Panc1 (cell line): ENCODE measurements at regions not wholly inside any gene's neighbourhood (a gene's known extent, or its start where the extent isn't known, plus 50 kb on each side); places are given as distances from the start of the nearest gene placed in this dataset.

Experiments
- ATAC-seq: fragments of 200-7000 bp; cut with Tn5 transposase; 2 replicates; pipeline ENCODE4 v1.9.1; 2020; ENCODE audit warnings: mild to moderate bottlenecking, moderate library complexity
- BruUV-seq: library from RNA; stranded (reverse); fragments of 400-500 nt; replicated peaks from 2 replicates; lab custom pipeline; 2021; lab: Mats Ljungman, UMichigan
- CTCF ChIA-PET: fragments of 300-600 bp; sonication (Branson Sonifier 250); formaldehyde crosslinking; loops from one replicate; lab custom pipeline; 2022; ENCODE audit warnings: antibody characterized with exemption; lab: Charles Lee
- POLR2A ChIA-PET: fragments of 300-600 bp; sonication (Branson Sonifier 250); formaldehyde crosslinking; loops from one replicate; lab custom pipeline; 2022; ENCODE audit warnings: antibody characterized with exemption; lab: Charles Lee
- DNase-seq: peaks from one replicate; pipeline ENCODE4 v3.0.0-alpha.2; 2010; ENCODE audit warnings: low read depth, low spot score
- H3K27ac ChIP-seq: 2 replicates; pipeline ENCODE4 v1.5.1; 2011; ENCODE audit warnings: mild to moderate bottlenecking, low read length, inconsistent platforms
- H3K27me3 ChIP-seq: fragments of 200-500 bp; sonication (Bioruptor generic); 2 replicates; pipeline ENCODE4 v1.6.0; 2014; ENCODE audit warnings: low read length, inconsistent platforms; ENCODE audit not compliant: control insufficient read depth, insufficient read depth
- H3K36me3 ChIP-seq: fragments of 200-500 bp; sonication (Bioruptor generic); 2 replicates; pipeline ENCODE4 v1.5.1; 2014; ENCODE audit warnings: inconsistent platforms, mild to moderate bottlenecking, low read length, moderate library complexity; ENCODE audit not compliant: control insufficient read depth, insufficient read depth
- H3K4me1 ChIP-seq: 2 replicates; pipeline ENCODE4 v1.5.1; 2011; ENCODE audit warnings: inconsistent platforms, mild to moderate bottlenecking, low read length, moderate library complexity; ENCODE audit not compliant: control insufficient read depth, insufficient read depth
- H3K4me3 ChIP-seq, 2 experiments: 2 replicates each; pipeline ENCODE4 v1.5.1; 2011 to 2012; ENCODE audit warnings: low read depth in 2 of 2, low read length in 2 of 2, mild to moderate bottlenecking in 2 of 2, inconsistent platforms in 1 of 2, moderate library complexity in 1 of 2
- H3K9me3 ChIP-seq: fragments of 200-500 bp; sonication (Bioruptor generic); 2 replicates; pipeline ENCODE4 v1.5.1; 2014; ENCODE audit warnings: low read depth, mild to moderate bottlenecking, inconsistent platforms, low read length, moderate library complexity; ENCODE audit not compliant: control insufficient read depth, insufficient read depth
- POLR2AphosphoS5 ChIP-seq: IDR thresholded peaks from 2 replicates; pipeline ENCODE4 v1.6.1; 2012; ENCODE audit warnings: mild to moderate bottlenecking, low read depth, low read length, moderate library complexity
- REST ChIP-seq, 2 experiments: IDR thresholded peaks; 2 replicates each; pipeline ENCODE4 v1.6.1; 2011 to 2012; ENCODE audit warnings: low read depth in 2 of 2, control low read depth in 1 of 2, low read length in 1 of 2, mild to moderate bottlenecking in 1 of 2, moderate library complexity in 1 of 2; ENCODE audit not compliant: insufficient read depth in 1 of 2
- SIN3A ChIP-seq: IDR thresholded peaks from 2 replicates; pipeline ENCODE4 v1.6.1; 2012; ENCODE audit warnings: low read depth, mild to moderate bottlenecking, low read length, moderate library complexity, borderline replicate concordance; ENCODE audit not compliant: insufficient read depth
- TCF7L2 ChIP-seq: IDR thresholded peaks from 2 replicates; pipeline ENCODE4 v1.6.1; 2011; ENCODE audit warnings: mild to moderate bottlenecking, low read depth, low read length, inconsistent platforms
- in situ Hi-C: cut with HindIII; loops from 2 replicates; pipeline ENCODE4 v1.10.0; 2016; ENCODE audit warnings: low sequenced_read_pairs, low pct_unique_long_range_greater_than_20kb
- intact Hi-C: fragments of 100-400 bp; cut with micrococcal nuclease; formaldehyde crosslinking; loops from one replicate; pipeline ENCODE4 v1.10.0; 2022; ENCODE audit not compliant: unreplicated experiment
- TF ChIP-seq, protein P1 (sequence below): fragments of 450-650 bp; IDR thresholded peaks from 2 replicates; pipeline ENCODE4 v1.5.1; 2017; ENCODE audit warnings: mild to moderate bottlenecking

- H3K9me3 ChIP-seq = no peaks in the 10 kb centered on the region
- TF ChIP-seq, protein P1, sequence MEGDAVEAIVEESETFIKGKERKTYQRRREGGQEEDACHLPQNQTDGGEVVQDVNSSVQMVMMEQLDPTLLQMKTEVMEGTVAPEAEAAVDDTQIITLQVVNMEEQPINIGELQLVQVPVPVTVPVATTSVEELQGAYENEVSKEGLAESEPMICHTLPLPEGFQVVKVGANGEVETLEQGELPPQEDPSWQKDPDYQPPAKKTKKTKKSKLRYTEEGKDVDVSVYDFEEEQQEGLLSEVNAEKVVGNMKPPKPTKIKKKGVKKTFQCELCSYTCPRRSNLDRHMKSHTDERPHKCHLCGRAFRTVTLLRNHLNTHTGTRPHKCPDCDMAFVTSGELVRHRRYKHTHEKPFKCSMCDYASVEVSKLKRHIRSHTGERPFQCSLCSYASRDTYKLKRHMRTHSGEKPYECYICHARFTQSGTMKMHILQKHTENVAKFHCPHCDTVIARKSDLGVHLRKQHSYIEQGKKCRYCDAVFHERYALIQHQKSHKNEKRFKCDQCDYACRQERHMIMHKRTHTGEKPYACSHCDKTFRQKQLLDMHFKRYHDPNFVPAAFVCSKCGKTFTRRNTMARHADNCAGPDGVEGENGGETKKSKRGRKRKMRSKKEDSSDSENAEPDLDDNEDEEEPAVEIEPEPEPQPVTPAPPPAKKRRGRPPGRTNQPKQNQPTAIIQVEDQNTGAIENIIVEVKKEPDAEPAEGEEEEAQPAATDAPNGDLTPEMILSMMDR = no peak
- no peak for TF ChIP-seq SIN3A
- ChIA-PET CTCF (no interaction called here), POLR2A (no interaction called here)
- no peaks in the 10 kb centered on the region for H3K27me3 ChIP-seq
- H3K4me3 ChIP-seq = no peak overlapping the region
- in situ Hi-C loops = no loop called here
- no peak for DNase-seq
- no peaks in the 10 kb centered on the region for H3K4me1 ChIP-seq
- intact Hi-C loops = no loop called here
- H3K27ac ChIP-seq = no peak overlapping the region
- ATAC-seq = no peak
- BruUV-seq = no TSS peak
- no peaks in the 10 kb centered on the region for H3K36me3 ChIP-seq
Observed at GRCh38 chr13:80754441-80754840, 413.5 kb upstream of the SPRY2 start.

GRCh38 chr13:80753866-80754265 lies 412.9 kb upstream of the SPRY2 start:
- no peak overlapping the region for H3K4me3 ChIP-seq
- H3K27me3 ChIP-seq = no peaks in the 10 kb centered on the region
- DNase-seq = no peak
- no peaks in the 10 kb centered on the region for H3K36me3 ChIP-seq
- H3K9me3 ChIP-seq = no peaks in the 10 kb centered on the region
- POLR2A ChIA-PET = no interaction called here
- TF ChIP-seq REST (IDR thresholded peaks at IDR 0.05; ENCODE audit: insufficient read depth in 1 of 2, low read depth in 2 of 2, low read length in 1 of 2) = no peak
- TF ChIP-seq TCF7L2 = no peak
- TF ChIP-seq SIN3A = no peak
- no peak for TF ChIP-seq POLR2AphosphoS5
- TF ChIP-seq, protein P1 = no peak
- BruUV-seq = no TSS peak
- H3K4me1 ChIP-seq = no peaks in the 10 kb centered on the region
- in situ Hi-C loops = no loop called here
- H3K27ac ChIP-seq = no peak overlapping the region
- intact Hi-C loops = no loop called here
- ATAC-seq = no peak
- CTCF ChIA-PET = no interaction called here

DNA sequence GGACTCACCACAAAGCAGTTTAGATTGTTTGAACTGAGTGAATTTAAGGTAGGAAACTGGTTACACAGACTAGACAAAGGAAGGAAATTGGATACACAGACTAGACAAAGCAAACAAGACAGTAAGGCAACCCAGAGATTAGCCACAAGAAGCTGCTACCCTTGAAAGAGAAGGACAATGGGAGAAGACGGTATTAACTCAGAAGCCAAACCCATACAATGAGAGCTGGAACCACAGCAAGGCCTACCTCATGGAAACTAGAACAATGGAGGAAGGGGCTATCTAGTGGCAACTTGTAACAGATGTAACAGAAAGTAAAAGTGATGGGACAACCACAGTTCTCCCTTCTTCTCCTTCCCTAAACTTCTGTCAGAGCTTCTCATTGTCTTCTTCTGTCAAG lies 410.9 kb upstream of the SPRY2 start:
- Histone ChIP-seq H3K27ac (no peak overlapping the region), H3K4me3 (no peak overlapping the region), H3K4me1 (no peaks in the 10 kb centered on the region), H3K36me3 (no peaks in the 10 kb centered on the region), H3K9me3 (no peaks in the 10 kb centered on the region), H3K27me3 (no peaks in the 10 kb centered on the region)
- in situ Hi-C loops = no loop called here
- CTCF ChIA-PET = no interaction called here
- TF ChIP-seq TCF7L2 = no peak
- TF ChIP-seq POLR2AphosphoS5 = no peak
- TF ChIP-seq, protein P1 = no peak
- no peak for TF ChIP-seq REST (IDR thresholded peaks at IDR 0.05; ENCODE audit: insufficient read depth in 1 of 2, low read depth in 2 of 2, low read length in 1 of 2)
- TF ChIP-seq SIN3A = no peak
- ATAC-seq = no peak
- BruUV-seq = no TSS peak
- no peak for DNase-seq
- POLR2A ChIA-PET = no interaction called here
- intact Hi-C loops = no loop called here
